Activated CD4-positive, alpha-beta T cell treated with anti-CD3 and anti-CD28 coated beads for 1 hour (primary cell): ENCODE measurements at regions not wholly inside any gene's neighbourhood (a gene's known extent, or its start where the extent isn't known, plus 50 kb on each side); places are given as distances from the start of the nearest gene placed in this dataset.
"Not testable (repeated sequence)": the region's sequence is repeated elsewhere in the genome, so short reads cannot be mapped to it uniquely, and the experiment has no call there.

Experiments
- DNase-seq: peaks from one replicate; pipeline ENCODE4 v3.0.0-alpha.2; 2020

DNA sequence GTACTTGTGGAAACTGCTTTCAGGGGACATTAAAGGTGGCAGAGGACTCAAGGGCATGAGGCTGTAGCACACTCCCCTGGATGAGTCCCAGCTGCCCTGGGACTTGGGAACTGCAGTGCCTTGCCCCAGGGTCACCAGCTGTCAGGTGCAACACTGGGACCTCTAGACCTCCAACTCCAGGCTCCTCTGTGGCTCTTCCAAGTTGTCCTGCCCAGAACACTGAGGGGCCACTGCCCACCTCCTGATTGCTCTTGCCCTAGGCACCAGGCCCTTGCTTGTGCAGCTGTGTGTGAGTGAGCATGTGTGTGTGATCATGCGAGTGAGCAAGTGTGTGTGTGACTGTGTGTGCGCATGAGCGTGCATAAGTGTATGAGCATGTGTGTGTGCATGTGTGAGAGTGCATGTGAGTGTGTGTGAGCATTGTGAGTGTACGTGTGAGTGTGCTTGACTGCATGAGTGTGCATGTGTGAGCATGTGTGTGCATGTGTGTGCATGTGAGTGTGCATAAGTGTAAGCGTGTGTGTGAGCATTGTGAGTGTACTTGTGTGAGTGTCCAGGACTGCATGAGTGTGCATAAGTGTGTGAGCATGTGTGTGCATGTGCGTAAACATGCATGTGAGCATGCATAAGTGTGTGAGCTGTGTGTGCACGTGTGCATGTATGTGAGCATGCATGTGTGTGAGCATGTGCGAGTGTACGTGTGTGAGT, 301.5 kb downstream of the NDUFA10 start:
- DNase-seq, result no peak

DNA sequence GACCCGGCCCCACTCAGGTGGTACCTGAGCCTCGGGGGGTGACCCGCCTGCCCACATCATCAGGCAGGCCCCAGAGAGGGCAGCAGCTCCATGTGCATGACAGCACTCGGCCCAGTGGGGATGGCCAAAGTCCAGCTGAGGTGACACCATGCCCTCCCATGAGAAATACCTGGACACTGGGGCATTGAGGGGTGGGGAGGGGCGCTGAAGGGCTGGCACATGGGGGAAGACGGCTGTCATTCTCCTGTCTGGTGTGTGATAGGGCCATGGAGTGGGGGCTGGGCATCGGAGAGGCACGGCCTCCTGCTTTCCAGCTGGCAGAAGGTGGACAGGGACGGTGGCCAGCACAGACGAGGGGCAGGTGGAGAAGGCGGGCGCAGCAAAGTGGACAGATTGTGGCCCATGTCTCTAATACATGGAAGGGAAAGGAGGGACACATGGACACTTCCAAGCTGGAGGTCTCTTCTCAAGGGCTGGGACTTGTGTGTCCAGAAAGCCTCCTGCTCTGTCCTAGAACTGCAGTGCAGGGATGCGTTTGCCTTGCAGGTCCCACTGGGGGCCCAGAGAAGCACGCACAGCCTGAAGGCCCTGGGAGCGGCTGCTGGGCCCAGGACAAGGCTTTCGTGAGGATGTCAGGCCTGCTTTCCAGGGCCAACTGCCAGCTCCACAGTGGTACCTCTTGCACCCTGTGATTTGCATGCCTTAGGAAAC, 302.2 kb downstream of the NDUFA10 start:
- peak; percentile 4 for DNase-seq

DNA sequence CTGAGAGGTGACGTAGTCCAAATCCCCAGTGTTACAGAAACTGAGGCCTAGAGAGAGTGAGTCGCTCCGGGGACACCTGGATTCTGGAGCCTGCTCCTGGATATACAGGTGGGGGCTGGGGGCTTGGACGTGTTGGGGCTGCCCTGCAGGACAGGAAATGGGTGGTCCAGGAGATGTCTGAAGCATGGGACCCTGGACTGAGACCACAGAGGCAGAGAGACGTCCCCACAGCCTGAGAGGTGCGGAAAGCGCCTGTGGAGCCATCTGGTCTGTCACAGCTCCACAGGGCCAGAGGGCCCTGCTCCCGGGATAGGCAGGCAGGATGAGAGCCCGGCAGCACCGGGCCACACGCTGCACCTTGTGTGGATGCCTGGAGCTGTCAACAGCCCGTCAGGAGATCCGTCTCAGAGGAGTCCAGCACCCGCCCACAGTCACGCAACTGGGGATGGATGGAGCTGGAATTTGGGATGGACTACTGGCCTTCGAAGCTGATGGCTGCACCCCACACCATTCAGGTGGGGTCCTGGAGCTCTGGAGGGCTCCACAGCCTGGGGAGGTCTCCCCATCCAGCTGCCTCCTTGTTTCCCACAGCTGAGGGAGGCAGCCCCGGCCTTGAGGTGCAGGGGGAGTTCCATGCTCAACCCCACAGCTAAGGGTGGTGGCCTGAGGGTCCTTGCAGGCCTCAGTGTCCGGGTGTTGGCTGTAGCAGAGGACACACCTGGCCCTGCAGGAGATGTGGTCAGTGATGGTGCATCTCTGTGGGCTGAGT, 303.0 kb downstream of the NDUFA10 start:
- DNase-seq, result peak; percentile 3

DNA sequence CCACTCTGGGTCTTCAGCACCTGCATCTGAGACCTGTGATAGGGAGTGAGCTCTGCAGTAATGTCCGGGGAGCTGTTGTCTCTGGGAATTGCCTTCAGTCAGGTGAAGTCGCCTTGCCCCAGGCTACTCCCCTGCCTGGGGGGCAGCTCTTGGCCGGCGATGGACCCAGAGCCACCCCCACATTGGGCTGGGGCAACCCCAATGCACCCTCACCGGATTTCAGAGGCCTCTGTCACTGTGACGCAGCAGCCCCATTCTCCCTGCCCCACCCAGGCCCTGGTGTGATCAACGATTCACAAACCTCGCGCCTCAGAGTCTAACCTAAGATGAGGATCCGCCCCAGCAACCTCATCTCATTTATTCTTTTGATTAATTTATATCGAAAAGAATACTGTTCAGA, 303.6 kb downstream of the NDUFA10 start:
- DNase-seq, result no peak

DNA sequence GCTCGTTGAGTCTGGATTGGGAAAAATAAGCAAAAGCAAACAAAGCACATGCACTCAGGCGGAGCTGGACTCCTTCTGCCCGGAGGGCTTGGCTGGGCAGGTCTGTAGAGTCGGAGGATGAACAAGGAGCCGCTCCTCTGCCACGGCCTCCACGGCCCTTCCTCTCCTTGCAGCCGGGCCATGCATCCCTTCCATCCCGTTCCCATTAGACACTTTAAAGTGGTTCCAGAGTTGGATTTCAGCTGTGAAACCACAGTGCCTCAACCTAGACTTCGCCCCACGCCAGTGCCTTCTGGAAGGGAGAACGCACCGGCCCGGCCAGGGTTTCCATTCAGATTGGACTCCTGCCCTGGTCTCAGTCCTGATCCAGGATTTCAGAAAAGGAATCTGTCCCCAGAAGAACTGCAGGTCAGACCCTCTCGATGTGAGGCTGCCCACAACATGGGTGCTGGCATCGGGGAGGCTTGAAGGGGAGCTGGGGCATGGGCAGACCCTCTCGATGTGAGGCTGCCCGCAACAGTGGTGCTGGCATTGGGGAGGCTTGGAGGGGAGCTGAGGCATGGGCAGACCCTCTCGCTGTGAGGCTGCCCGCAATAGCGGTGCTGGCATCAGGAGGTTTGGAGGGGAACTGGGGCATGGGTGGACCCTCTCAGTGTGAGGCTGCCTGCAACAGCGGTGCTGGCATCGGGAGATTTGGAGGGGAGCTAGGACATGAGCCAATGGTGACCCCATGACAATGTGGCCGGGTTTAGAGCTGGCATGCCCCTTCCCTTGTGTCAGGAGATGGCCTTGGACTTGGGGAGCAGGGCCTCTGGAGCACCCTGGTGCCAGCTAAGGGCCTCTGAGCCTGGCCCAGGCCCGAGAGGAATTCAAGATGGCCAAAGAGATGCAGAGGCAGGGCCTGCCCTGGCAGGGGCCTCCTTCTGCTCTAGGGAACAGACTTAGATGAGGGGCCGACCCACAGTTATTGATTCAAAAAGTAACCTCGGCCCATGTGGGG, 304.5 kb downstream of the NDUFA10 start:
- peak; percentile 5 for DNase-seq

DNA sequence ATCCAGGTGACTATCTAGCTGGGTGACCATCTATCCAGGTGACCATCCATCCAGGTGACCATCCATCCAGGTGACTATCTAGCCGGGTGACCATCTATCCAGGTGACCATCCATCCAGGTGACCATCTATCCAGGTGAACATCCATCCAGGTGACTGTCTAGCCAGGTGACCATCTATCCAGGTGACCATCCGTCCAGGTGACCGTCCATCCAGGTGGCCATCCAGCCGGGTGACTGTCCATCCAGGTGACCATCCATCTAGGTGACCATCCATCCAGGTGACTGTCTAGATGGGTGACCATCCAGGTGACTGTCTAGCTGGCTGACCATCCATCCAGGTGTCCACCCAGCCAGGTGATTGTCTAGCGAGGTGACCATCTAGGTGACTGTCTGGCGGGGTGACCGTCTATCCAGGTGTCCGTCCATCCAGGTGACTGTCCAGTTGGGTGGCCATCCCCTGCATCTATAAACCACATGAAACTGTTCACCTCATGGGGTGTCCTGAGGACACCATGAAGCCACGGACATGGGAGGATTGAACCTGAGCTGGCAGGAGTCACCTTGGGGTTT, 305.3 kb downstream of the NDUFA10 start:
- no peak for DNase-seq

DNA sequence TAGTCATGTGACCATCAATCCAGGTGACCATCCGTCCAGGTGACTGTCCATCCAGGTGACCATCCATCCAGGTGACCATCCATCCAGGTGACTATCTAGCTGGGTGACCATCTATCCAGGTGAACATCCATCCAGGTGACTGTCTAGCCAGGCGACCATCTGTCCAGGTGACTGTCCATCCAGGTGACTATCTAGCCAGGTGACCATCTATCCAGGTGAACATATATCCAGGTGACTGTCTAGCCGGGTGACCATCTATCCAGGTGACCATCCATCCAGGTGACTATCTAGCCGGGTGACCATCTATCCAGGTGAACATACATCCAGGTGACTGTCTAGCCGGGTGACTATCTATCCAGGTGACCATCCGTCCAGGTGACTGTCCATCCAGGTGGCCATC, 306.2 kb downstream of the NDUFA10 start:
- DNase-seq, result not testable (repeated sequence)

DNA sequence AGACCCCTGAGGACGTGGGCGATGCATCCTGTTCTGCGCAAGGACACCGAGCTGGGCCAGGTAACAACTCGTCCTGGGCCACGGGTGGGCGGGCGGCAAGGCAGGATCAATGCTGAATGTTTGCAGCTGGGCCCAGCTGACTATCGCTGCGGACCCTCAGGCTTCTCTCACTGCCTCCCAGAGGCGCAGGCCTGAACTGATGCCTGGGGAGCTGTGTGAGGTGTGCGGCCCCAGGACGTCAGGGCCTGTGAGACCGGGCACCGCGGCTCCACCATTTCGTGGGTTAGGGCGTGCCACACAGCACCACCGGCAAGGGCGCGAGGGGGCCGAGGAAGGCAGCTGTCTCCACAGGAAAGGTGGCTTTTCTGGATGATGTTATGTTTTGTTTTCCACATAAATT, 307.4 kb downstream of the NDUFA10 start:
- DNase-seq, result no peak

DNA sequence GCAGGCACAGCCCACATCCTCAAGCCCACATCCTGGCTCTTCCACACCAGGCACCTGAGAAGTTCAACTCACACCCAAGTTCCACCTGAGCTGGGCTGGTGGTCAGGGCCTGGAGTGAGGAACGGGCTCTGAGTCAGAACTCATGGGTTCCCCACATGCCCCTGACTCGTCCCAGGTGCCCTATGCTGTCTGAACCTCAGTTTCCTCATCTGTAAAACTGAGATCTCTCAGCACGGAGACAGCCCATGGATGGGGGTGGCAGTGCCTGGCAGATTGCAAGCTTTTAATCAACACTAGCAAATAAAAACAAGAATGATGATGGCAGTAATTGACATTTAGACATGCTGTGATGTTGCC, 307.8 kb downstream of the NDUFA10 start:
- no peak for DNase-seq

DNA sequence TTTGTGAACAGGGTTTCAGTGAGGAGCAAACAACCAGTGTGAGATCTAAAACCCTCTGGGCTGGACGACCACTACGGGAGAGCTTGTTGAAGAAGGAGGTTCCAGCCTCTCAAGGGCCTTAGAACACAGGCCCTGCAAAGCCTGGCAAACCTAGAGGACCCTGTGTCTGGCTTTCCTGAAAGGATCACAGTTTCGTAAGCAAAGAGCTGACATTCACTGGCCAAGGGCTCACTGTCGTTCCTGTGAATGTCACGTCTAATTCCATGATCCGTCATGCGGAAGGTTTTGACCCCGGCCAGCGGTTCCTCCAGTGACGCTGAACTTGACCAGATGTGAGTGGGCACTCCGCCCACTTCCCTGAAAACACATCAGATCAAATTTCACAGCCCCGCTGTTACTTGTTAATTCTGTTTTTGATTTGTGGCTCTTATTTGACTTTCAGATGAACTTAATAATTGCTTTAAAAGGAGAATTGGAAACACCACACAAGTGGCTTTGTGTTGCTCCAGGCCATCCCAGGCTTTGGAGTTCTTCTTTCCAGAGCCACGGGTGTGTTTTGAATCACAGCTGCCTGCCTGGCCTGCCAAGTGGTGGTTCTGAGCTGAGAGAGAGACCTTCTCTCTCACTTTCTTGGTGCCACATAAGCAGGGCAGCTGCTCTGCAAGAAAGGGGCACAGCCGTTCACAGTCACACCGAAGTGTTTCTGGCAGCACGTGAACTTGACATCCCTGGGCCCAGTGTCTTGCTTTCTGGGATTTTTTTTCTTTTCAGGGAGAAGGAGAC, 308.4 kb downstream of the NDUFA10 start:
- DNase-seq, result no peak

DNA sequence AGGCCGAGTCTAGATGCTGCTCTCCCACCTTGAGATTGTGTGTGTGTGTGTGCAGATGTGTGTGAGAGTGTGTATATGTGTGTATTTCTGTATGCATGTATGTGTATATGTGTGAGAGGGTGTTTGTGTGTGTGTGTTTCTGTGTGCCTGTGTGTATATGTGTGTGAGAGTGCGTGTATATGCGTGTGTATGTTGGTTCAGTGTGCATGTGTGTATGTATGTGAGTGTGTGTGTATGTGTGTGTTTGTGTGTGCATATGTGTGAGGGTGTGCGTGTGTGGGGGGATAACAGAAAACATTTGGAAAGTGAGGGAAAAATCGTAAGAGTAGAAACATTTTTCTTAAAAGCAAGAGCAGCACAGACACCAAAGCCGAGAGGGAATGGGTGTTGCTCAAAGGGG, 309.1 kb downstream of the NDUFA10 start:
- no peak for DNase-seq

DNA sequence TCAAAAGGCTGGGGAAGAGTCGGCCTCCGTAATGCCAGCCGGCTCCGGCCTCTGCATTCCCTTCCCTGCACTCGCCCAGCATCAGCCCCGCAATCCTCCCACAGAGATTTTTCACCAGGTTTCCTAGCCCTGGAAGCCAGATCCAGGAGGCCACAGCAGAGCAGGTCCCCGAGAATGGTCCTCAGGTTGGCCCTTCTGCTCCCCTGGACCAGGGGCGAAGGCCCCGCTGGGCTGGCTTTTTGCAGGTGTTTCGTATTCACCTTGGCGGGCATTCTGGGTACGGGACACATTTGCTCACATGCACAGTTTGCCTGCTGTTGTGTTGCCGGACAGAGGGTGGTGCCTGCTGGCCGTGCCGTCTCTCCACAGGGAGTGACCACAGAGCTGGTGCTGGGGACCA, 309.5 kb downstream of the NDUFA10 start:
- no peak for DNase-seq

DNA sequence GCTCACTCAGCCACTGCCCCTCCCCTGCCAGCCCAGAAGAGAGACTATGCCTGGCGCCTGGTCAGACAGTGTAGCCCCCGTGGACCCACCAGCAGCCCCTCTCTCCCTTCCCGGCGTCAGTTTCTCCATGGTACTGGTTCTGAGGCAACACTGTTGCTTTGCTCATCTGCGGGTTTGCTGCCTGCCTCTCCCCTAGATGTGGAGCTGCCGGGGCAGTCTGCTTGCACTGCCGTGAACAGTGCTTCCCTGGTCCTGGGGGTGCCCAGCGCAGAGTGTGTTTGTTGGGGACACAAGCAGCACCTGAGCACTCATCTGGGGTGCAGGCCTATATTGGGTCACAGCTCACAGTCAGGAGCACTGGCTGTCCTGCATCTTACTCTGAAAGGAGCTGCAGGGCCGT, 309.9 kb downstream of the NDUFA10 start:
- DNase-seq, result no peak

DNA sequence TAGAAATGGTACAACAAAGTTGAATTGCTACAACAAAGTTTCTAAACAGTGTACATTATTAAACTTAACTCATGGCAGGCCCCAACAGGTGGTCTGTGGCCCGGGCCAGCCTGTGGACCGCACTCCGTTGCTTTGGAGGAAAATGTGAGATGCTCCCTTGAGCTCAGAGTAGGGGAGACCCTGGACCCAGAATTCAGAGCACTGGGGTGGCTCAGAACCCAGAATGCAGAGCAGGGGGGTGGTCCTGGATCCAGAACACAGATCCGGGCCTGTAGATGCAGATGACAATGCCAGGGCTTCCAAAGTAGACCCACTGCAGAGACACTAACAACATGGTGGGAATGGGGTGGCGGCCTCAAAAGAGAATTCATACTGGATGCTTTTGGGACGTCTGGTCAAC, 311.0 kb downstream of the NDUFA10 start:
- DNase-seq, result no peak

DNA sequence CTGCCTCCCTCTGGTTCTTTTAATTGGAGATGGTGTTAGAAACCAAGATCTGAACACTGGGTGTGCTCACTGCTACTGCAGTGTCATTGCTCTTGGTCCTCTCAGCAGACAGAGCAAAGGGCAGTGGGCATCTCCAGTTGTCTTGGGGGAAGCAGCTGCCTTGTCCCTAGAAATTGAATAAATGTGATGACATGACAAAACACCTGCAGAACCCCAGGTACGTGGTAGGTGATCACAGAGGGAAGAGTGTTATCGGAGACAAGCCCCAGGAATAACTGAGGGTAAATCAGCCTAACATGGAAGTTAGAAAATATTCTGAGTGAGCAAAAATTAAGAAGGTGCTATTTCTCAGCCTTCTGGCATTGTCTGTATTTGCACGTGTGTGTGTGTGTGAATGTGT, 311.9 kb upstream of the HDAC4 start:
- DNase-seq, result no peak

DNA sequence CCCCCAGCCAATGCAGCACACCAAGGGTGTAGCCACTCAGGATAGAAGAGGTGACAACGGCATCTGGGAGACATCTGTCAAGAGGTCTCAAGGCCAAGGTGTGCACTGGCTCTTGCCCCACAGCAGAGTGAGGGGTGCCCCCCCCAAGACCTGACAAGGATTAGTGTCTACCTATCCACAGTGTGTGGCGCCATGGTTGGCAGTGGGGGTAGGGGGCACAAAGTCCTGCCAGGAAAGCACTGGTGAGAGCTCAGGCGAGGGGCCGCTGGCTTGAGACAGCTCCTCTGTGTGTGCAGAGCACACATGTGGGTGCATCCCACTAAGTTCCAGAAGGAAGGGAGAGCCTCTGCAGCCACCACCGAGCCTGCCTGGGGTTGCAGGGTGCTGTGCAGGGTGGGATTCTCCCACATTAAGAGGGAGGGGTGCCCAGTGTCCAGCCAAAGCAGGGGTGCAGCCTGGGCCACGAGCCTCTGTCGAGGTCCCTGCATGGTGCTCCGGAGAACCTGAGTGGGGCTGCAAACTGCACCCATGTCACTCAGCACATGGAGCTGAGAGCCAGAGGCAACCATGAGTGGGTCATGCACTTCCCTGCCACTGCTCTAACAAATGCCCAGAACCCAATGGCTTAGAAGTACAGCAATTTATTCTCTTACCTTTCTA, 311.2 kb upstream of the HDAC4 start:
- DNase-seq, result no peak

DNA sequence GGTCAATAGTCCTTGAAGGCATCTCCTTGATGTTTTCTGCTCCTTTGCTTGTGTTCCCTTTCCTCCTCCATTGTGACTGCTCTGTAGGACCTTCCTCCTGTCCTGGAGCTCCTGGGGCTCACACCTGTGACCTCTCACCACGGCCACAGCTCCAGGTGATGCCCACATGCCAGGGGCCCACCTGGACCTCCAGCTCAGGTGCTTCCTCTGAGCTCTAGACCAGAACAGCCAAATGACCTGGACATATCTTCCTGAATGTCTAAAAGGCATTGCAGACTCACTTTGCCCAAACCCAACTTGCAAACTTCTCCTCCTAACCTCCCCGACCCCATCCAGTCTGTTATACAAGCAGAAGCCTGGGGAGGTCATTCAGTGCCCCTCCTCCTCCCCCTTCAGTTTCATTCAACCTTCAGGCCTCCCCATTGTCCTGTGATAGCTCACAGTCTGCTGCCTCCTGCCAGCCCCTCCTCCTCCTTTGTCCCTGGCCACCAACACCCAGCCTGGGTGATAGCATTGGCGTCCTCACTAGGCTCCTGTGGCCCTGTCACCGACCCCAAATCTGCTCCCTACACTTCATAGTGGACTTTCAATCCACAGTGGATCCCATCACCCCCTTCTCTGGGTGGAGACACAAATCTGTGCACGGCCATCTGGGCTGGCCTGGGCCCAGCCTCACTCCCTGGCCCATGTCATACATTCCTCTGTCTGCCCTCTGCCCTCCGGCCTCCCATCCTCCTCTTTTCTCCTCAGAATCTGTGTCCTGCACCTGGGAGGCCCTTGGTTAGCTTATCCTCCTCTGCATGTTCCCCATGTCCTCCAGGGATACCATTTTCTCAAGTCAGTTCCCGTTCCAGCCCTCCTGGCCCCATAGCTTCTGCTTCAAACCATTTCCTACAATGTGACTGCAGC, 310.4 kb upstream of the HDAC4 start:
- no peak for DNase-seq

DNA sequence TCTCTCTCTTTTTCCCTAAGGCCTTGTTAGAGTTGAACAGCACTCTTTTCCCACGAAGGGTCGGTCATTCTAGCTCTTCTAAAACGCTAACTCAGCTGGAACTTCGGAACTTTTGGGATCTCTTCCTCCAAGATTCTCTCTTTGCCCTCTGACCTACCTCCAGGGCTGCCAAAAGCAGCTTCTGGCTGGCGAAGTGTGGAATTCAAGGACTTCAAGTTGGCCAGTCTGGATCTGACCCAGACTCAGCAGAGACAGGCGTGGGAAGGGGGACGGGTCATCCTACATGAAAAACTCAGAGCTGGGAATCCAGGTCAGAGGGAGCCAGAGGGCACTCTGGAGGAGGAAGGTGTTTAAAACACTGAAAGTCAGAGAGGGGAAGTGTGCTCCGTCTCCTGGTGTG, 305.5 kb upstream of the HDAC4 start:
- no peak for DNase-seq

DNA sequence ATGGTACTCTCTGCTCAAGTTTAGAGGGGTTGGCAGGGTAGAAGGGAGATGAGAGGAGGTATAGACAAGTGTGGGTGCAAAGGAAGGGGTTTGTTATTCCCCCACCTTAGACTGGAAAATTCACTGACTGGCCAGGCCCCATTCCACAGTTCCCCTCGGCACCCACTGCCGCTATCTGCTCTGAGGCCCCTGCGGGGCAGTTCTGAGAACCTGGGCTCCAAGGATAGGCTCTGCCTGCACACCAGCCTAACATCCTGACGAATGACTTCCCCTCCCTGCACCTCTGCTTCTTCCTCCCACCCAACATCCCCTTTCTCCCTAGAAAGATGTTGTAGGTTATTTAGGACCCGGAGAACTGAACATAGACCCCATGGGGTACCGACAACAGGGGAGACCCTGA, 303.9 kb upstream of the HDAC4 start:
- DNase-seq, result no peak

DNA sequence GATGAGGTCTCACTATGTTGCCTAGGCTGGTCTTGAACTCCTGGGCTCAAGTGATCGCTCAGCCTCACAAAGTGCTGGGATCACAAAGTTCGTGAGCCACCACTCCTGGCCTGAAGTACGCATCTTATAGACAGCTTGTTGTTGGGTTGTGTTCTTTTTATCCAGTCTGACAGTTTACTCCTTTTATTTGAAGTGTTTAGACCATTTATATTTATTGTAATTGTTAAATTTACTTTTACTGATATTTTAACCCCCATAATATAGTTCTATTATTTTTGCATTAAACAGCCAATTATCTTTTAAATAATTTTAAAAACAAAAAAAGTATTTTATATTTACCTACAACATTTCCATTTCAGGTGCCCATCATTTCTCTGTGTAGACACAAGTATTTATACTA, 303.0 kb upstream of the HDAC4 start:
- no peak for DNase-seq
